Peyer's patch (tissue), 4 donors: ENCODE measurements at regions not wholly inside any gene's neighbourhood (a gene's known extent, or its start where the extent isn't known, plus 50 kb on each side); places are given as distances from the start of the nearest gene placed in this dataset.
A peak's percentile ranks its signal among the peaks of the same experiment; 100 is the strongest.

Experiments
- DNase-seq, 3 donors: peaks; one replicate each; pipeline ENCODE4 v3.0.0-alpha.2; 2017 to 2019
- H3K27ac ChIP-seq, 4 donors: fragments of 200-600 bp; sonication (generic); one replicate each; pipeline ENCODE4 v1.5.1; 2016 to 2019
- H3K27me3 ChIP-seq, 2 donors: fragments of 200-600 bp; sonication (generic); one replicate each; pipeline ENCODE4 v1.5.1; 2019
- H3K36me3 ChIP-seq, 3 donors: fragments of 200-600 bp; sonication (generic); one replicate each; pipeline ENCODE4 v1.5.1; 2016 to 2019
- H3K4me1 ChIP-seq, 4 donors: fragments of 200-600 bp; sonication (generic); one replicate each; pipeline ENCODE4 v1.5.1; 2016 to 2019
- H3K4me3 ChIP-seq, 4 donors: fragments of 200-600 bp; sonication (generic); 1 replicate in 3 of 4; 2 replicates in 1 of 4; pipeline ENCODE4 v1.5.1; 2016 to 2019; ENCODE audit warnings: mild to moderate bottlenecking in 1 of 4
- H3K9me3 ChIP-seq, 4 donors: fragments of 200-600 bp; sonication (generic); one replicate each; pipeline ENCODE4 v1.5.1; 2016 to 2019; ENCODE audit warnings: mild to moderate bottlenecking in 1 of 4
- POLR2A ChIP-seq, 2 donors: fragments of 450-650 bp; IDR thresholded peaks; one replicate each; pipeline ENCODE4 v1.5.1; 2017; ENCODE audit warnings: antibody characterized with exemption in 2 of 2, mild to moderate bottlenecking in 2 of 2, moderate library complexity in 2 of 2
- TF ChIP-seq, protein P1 (sequence below), 6 experiments: fragments of 450-650 bp in 4 of 6; fragments of 200-600 bp in 2 of 6; sonication (generic) in 1 of 6; IDR thresholded peaks; one replicate each; pipeline ENCODE4 v1.5.1; 2017 to 2019; ENCODE audit warnings: antibody characterized with exemption in 6 of 6, mild to moderate bottlenecking in 3 of 6, moderate library complexity in 1 of 6

DNA sequence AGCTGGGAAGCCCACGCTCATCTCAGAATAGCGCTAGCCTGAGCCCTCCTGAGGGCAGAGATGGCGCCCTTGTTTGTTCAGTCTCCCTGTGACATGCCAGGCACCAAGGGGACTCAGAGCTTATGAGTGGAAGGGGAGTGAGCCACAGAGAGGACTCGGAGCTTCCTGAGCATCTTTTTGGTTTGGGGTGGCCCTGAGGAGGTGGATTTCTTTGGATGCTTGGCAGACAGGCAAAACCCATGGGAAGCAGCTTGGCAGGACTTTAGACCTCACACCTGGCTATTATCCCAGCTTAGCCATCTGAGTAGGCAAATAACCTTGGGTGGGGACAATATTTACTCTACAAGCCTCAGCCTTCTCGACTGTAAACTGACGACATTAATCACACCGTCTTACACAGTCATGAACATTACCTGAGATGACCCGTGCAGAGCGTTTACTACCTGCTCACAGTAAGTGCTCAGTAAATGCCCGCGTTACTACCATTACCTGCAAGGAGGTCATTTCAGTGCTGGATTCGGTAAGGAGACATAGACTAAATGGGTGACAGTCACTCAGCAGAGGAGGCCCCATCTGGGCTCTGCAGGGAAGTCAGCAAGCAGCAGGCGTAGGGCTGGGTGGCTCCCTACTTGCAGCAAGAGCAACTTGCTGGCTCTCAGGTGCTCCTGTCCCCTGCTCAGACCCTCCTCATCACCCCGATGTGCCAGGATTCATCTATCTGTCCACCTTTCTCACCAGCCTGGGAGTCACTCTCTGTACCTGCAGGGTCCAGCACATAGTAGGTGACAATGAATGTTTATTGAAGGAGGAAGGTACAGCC lies 54.9 kb downstream of the KLHDC7A start:
- H3K4me3 ChIP-seq = no peak overlapping the region
- H3K27ac ChIP-seq = no peak overlapping the region
- H3K9me3 ChIP-seq = no peaks in the 10 kb centered on the region
- peak in 2 of 3 donors; percentile 58 to 72 for DNase-seq
- H3K4me1 ChIP-seq = peaks cover 0 to 13% (median 0%) of the 10 kb centered on the region in 4 donors
- TF ChIP-seq POLR2A (IDR thresholded peaks at IDR 0.05) = no peak
- TF ChIP-seq, protein P1, sequence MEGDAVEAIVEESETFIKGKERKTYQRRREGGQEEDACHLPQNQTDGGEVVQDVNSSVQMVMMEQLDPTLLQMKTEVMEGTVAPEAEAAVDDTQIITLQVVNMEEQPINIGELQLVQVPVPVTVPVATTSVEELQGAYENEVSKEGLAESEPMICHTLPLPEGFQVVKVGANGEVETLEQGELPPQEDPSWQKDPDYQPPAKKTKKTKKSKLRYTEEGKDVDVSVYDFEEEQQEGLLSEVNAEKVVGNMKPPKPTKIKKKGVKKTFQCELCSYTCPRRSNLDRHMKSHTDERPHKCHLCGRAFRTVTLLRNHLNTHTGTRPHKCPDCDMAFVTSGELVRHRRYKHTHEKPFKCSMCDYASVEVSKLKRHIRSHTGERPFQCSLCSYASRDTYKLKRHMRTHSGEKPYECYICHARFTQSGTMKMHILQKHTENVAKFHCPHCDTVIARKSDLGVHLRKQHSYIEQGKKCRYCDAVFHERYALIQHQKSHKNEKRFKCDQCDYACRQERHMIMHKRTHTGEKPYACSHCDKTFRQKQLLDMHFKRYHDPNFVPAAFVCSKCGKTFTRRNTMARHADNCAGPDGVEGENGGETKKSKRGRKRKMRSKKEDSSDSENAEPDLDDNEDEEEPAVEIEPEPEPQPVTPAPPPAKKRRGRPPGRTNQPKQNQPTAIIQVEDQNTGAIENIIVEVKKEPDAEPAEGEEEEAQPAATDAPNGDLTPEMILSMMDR (IDR thresholded peaks at IDR 0.05) = no peak
- no peaks in the 10 kb centered on the region for H3K36me3 ChIP-seq
- no peaks in the 10 kb centered on the region for H3K27me3 ChIP-seq

DNA sequence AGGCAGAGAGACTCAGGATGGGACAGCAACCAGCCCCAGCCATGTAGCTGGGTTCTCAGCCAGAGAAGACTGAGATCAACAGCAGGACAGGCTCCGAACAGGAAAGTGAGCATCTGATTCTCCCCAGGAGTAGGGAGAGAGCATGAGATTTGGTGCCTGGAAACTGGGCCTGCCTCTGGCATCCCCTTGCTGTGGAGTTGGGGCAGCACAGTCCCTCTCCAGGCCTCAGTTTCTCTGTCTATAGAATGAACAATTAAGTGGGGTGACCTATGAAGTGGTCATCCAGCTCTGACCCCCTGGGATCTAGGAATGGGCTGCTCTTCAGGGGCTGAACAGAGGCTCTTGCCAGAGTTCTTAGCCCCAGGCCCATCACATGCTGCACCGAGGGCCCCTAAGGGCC lies 55.6 kb downstream of the KLHDC7A start:
- TF ChIP-seq POLR2A (IDR thresholded peaks at IDR 0.05) = no peak
- TF ChIP-seq, protein P1 (IDR thresholded peaks at IDR 0.05) = no peak
- H3K4me1 ChIP-seq = peaks cover 0 to 13% (median 0%) of the 10 kb centered on the region in 4 donors
- no peak overlapping the region for H3K4me3 ChIP-seq
- no peaks in the 10 kb centered on the region for H3K27me3 ChIP-seq
- no peak overlapping the region for H3K27ac ChIP-seq
- no peaks in the 10 kb centered on the region for H3K36me3 ChIP-seq
- no peak for DNase-seq
- H3K9me3 ChIP-seq = no peaks in the 10 kb centered on the region

DNA sequence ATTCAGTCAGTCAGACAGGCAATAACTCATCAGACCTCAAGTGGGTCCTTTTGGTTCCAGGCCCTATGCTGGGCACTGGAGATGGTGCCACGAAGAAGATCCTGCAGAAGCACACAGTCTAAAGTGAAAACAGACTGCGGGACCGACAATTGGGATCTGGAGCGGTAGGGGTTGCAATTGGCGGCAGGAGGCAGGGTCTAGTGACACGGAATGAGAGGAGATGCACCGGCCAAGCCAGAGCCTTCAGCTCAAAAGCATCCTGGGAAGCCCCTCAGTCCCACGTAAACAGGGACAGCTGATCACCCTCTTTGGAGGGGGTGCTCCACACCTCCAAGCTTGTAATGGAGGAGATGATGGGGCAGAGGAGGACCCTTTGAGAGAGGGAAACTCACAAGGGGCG lies 56.2 kb downstream of the KLHDC7A start:
- Histone ChIP-seq H3K4me1 (peaks cover 0 to 13% (median 0%) of the 10 kb centered on the region in 4 donors), H3K27ac (no peak overlapping the region), H3K27me3 (no peaks in the 10 kb centered on the region), H3K36me3 (no peaks in the 10 kb centered on the region), H3K4me3 (no peak overlapping the region), H3K9me3 (no peaks in the 10 kb centered on the region)
- no peak for TF ChIP-seq POLR2A (IDR thresholded peaks at IDR 0.05)
- TF ChIP-seq, protein P1 (IDR thresholded peaks at IDR 0.05) = no peak
- peak in 1 of 3 donors; percentile 8 for DNase-seq

DNA sequence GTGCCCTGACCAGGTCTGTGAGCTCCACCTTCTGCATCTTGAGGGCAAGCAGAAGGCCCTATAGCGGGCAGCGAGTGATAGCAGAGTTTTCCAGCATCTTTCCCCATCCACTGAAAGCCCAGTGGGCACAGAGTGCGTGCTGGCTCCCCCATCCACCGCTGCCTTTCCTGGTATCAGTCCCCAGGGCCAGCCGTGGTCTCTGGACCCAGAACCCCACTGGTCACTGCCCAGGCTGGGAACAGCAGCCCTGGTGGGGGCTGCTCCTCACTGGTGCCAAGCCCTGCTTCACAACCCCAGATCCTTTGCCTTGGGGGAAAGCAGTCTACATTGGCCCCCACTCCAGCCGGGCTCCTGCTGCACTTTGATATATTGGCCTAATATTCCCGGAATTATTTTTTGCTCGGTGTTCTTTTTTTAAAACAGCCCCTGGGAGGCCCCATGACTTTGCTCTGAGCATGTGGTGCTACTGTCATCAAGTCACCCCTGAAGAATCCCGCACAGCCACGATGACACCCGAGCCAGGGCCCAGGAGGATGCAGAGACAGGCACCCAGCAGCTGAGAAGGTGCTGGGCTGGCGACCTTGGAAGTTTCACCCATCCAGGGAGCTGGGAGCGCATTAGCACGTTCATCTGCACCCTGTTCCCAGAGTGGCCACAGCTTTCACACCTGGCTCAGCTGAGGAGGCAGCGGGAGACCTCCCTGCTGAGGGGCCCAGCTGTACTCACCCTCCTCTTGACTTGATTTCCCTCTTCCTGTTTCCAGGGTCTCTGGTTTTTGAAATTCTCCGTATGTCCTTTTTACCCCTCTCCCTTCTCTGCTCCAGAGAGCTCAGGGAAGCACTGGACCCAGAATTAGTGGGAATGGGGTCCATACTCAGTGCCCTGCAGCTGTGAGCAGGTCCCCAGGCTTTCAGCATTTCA lies 56.9 kb downstream of the KLHDC7A start:
- H3K4me3 ChIP-seq = no peak overlapping the region
- no peaks in the 10 kb centered on the region for H3K36me3 ChIP-seq
- DNase-seq = peak in 1 of 3 donors; percentile 37
- H3K4me1 ChIP-seq = peaks cover 0 to 13% (median 0%) of the 10 kb centered on the region in 4 donors
- H3K9me3 ChIP-seq = no peaks in the 10 kb centered on the region
- H3K27ac ChIP-seq = no peak overlapping the region
- TF ChIP-seq, protein P1 (IDR thresholded peaks at IDR 0.05) = no peak
- no peak for TF ChIP-seq POLR2A (IDR thresholded peaks at IDR 0.05)
- no peaks in the 10 kb centered on the region for H3K27me3 ChIP-seq

DNA sequence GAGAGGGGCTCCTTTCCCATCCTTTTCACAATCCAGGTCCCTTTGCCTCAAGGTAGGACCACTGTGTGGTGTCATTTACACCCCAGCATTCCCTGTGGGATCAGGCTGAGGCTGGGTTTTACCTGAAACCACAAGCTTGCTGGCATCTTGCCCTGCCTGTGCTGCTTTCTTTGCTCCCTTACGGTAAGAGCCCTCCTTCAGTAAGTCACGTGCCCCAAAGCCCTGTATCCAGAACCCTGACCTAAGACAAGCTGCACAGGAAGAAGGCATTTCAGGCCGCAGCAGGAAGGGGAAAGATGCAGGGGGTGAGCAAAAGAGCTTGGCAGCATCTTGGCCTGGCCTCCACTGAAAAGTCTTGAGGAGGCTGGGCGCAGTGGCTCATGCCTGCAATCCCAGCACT lies 58.4 kb downstream of the KLHDC7A start:
- Histone ChIP-seq H3K4me3 (no peak overlapping the region), H3K4me1 (peaks cover 0 to 7% (median 0%) of the 10 kb centered on the region in 4 donors), H3K36me3 (no peaks in the 10 kb centered on the region), H3K27me3 (no peaks in the 10 kb centered on the region), H3K27ac (no peak overlapping the region), H3K9me3 (no peaks in the 10 kb centered on the region)
- DNase-seq = peak in 1 of 3 donors; percentile 28
- no peak for TF ChIP-seq POLR2A (IDR thresholded peaks at IDR 0.05)
- TF ChIP-seq, protein P1 (IDR thresholded peaks at IDR 0.05) = no peak
